G401 (cell line): ENCODE measurements at regions not wholly inside any gene's neighbourhood (a gene's known extent, or its start where the extent isn't known, plus 50 kb on each side); places are given as distances from the start of the nearest gene placed in this dataset.
A peak's percentile ranks its signal among the peaks of the same experiment; 100 is the strongest.

Source experiments
- DNase-seq: peaks from one replicate; pipeline ENCODE4 v3.0.0-alpha.2; 2015; ENCODE audit warnings: low spot score
- in situ Hi-C: cut with HindIII; loops from 2 replicates; pipeline ENCODE4 v1.10.0; 2016; ENCODE audit warnings: low sequenced_read_pairs, mixed read lengths

GRCh38 chr6:26295691-26296555 is 69.1 kb upstream of the BTN3A2 start:
- no peak for DNase-seq
- in situ Hi-C loops, result no loop called here

- DNase-seq, result no peak
- in situ Hi-C loops, result no loop called here
Observed at GRCh38 chr6:26296556-26296856, 68.5 kb upstream of the BTN3A2 start.

GRCh38 chr6:26296857-26297648 is 67.9 kb upstream of the BTN3A2 start:
- in situ Hi-C loops, result no loop called here

GRCh38 chr6:26299286-26300042 is 65.5 kb upstream of the BTN3A2 start:
- in situ Hi-C loops, result no loop called here

More at GRCh38 chr6:26296857-26297648, 67.9 kb upstream of the BTN3A2 start:
- DNase-seq, result no peak

GRCh38 chr6:26300043-26300331 is 65.0 kb upstream of the BTN3A2 start:
- in situ Hi-C loops, result no loop called here

More at GRCh38 chr6:26299286-26300042, 65.5 kb upstream of the BTN3A2 start:
- no peak for DNase-seq

GRCh38 chr6:26300359-26300758 is 64.6 kb upstream of the BTN3A2 start:
- in situ Hi-C loops, result no loop called here

More at GRCh38 chr6:26300043-26300331, 65.0 kb upstream of the BTN3A2 start:
- DNase-seq, result no peak

GRCh38 chr6:26300828-26301227 is 64.2 kb upstream of the BTN3A2 start:
- no peak for DNase-seq
- in situ Hi-C loops, result no loop called here

More at GRCh38 chr6:26300359-26300758, 64.6 kb upstream of the BTN3A2 start:
- DNase-seq, result no peak

GRCh38 chr6:26301638-26302037 is 63.4 kb upstream of the BTN3A2 start:
- in situ Hi-C loops, result no loop called here
- no peak for DNase-seq

GRCh38 chr6:26302941-26303559 is 61.9 kb upstream of the BTN3A2 start:
- DNase-seq, result no peak
- in situ Hi-C loops, result no loop called here

- DNase-seq, result no peak
- in situ Hi-C loops, result no loop called here
Observed at GRCh38 chr6:26304213-26304796, 60.7 kb upstream of the BTN3A2 start.

- peak; percentile 70 for DNase-seq
- in situ Hi-C loops, result no loop called here
Observed at GRCh38 chr6:26304797-26305640, 60.0 kb upstream of the BTN3A2 start.

- no peak for DNase-seq
- in situ Hi-C loops, result no loop called here
Observed at GRCh38 chr6:26305641-26305969, 59.4 kb upstream of the BTN3A2 start.

GRCh38 chr6:26306232-26306631 is 58.8 kb upstream of the BTN3A2 start:
- no peak for DNase-seq
- in situ Hi-C loops, result no loop called here

- in situ Hi-C loops, result no loop called here
- no peak for DNase-seq
Observed at GRCh38 chr6:26307850-26308249, 57.1 kb upstream of the BTN3A2 start.

- no peak for DNase-seq
- in situ Hi-C loops, result no loop called here
Observed at GRCh38 chr6:26309731-26310142, 55.3 kb upstream of the BTN3A2 start.

GRCh38 chr6:26311012-26311384 is 54.0 kb upstream of the BTN3A2 start:
- in situ Hi-C loops, result no loop called here
- peak; percentile 47 for DNase-seq

GRCh38 chr6:26311385-26312095 is 53.5 kb upstream of the BTN3A2 start:
- in situ Hi-C loops, result no loop called here
- peak; percentile 81 for DNase-seq

- in situ Hi-C loops, result no loop called here
- DNase-seq, result peak; percentile 53
Observed at GRCh38 chr6:26312096-26312463, 52.9 kb upstream of the BTN3A2 start.
